Heart right ventricle (tissue), 16 donors: ENCODE measurements at regions not wholly inside any gene's neighbourhood (a gene's known extent, or its start where the extent isn't known, plus 50 kb on each side); places are given as distances from the start of the nearest gene placed in this dataset.

Source experiments
- ATAC-seq, 8 donors: fragments of 200-7000 bp; cut with Tn5 transposase; one replicate each; pipeline ENCODE4 v1.9.1; 2020; ENCODE audit warnings: mild to moderate bottlenecking in 8 of 8, moderate library complexity in 8 of 8, moderate number of reproducible peaks in 1 of 8
- DNase-seq, 2 donors: peaks; one replicate each; pipeline ENCODE4 v3.0.0-alpha.2; 2020
- H3K27ac ChIP-seq, 10 donors: fragments of 200-600 bp; sonication (generic) in 2 of 10; one replicate each; pipeline versions ENCODE4 v1.5.0 to v1.8.0; 2020 to 2022; ENCODE audit warnings: mild to moderate bottlenecking in 3 of 10
- H3K27me3 ChIP-seq, 7 donors: fragments of 200-600 bp; one replicate each; pipeline ENCODE4 v1.8.0; 2021 to 2022; ENCODE audit warnings: mild to moderate bottlenecking in 2 of 7
- H3K36me3 ChIP-seq, 9 donors: fragments of 200-600 bp; sonication (generic) in 1 of 9; one replicate each; pipeline versions ENCODE4 v1.5.0 to v1.8.0; 2020 to 2022; ENCODE audit warnings: mild to moderate bottlenecking in 2 of 9
- H3K4me1 ChIP-seq, 9 donors: fragments of 200-600 bp; sonication (generic) in 1 of 9; one replicate each; pipeline versions ENCODE4 v1.5.0 to v1.8.0; 2020 to 2022; ENCODE audit warnings: mild to moderate bottlenecking in 4 of 9
- H3K4me3 ChIP-seq, 10 donors: fragments of 200-600 bp; sonication (generic) in 2 of 10; one replicate each; pipeline versions ENCODE4 v1.5.0 to v1.8.0; 2020 to 2022; ENCODE audit warnings: mild to moderate bottlenecking in 7 of 10, moderate library complexity in 2 of 10
- H3K9me3 ChIP-seq, 11 donors: fragments of 200-600 bp in 10 of 11; sonication (generic) in 2 of 11; one replicate each; pipeline versions ENCODE4 v1.5.0 to v1.8.0; 2013 to 2022; ENCODE audit warnings: mild to moderate bottlenecking in 2 of 11, control low read depth in 1 of 11, moderate library complexity in 1 of 11
- WGBS, 2 donors: extraction: QIAGEN DNeasy Blood & Tissue Kit; methylation state at CpG; one replicate each; pipeline ENCODE4 v1.1.7; 2013; ENCODE audit warnings: inconsistent platforms in 1 of 2; 5-methylcytosine and 5-hydroxymethylcytosine counted together
- intact Hi-C, 10 donors: fragments of 100-400 bp; cut with DNase I; formaldehyde crosslinking; loops; one replicate each; pipeline versions ENCODE4 v1.11.1 to v1.14.2; 2022
- TF ChIP-seq, protein P1 (sequence below), 9 donors: fragments of 200-600 bp; sonication (generic) in 2 of 9; IDR thresholded peaks; one replicate each; pipeline versions ENCODE4 v1.5.0 to v1.8.0; 2021 to 2022; ENCODE audit warnings: antibody characterized with exemption in 9 of 9, mild to moderate bottlenecking in 5 of 9, moderate library complexity in 1 of 9
- donor health status: Arrhythmogenic right ventricular cardiomyopathy.
- donor health status: ischemic (EF 13 %, LVEDD 7.1; RV severe dilation, severe dysfunction).
- donor health status: healthy with polysubstance abuse.
- donor health status: DM: no; HTN: yes; CAD: no.
- donor health status: DM: no; HTN: no; CAD: no.
- donor health status: ischemic (EF 25% LVEDD 6.9; RV normal size, moderate dysfunction).
- donor health status: ischemic (EF 25% LVEDD 5.7; RV mildly dilated, moderate dysfunction).
- donor health status: healthy.
- donor health status: DM: yes; HTN: yes; CAD: no.
- donor health status: Ischemic cardiomyopathy.
- donor health status: ischemic (EF 35%, LVEDD 5.7; RV mildly dilated, moderate dysfunction).
- donor health status: nonischemic (EF 11% LVEDD 7.7; RV severe dilation, severe dysfunction).
- donor health status: DM: yes; HTN: yes; CAD: no.
- donor health status: PGD.
- donor health status: ischemic (EF 29% LVEDD 5.4; RV normal size, mild dysfunction).
- donor health status: nonischemic (EF 23%, LVEDD 6.1; RV moderate dilation, normal function).

DNA sequence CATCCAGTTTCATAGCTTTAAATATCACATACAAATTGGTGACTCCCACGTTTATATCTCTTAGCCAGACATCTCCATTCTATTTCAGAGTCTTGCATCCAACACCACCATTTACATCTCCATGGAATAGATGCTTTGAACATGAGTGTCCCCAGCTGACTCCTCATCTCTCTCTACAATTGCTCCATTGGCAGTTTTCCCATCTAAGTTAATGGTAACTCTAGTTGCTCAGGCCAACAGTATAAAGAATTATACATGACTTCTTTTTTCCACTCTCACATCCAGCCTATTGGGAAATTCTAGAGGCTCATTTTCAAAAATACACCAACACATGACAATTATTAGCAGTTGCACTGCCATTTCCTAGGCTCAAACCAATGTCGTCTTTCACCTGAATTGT lies 388.2 kb downstream of the STIM2 start:
- TF ChIP-seq, protein P1, sequence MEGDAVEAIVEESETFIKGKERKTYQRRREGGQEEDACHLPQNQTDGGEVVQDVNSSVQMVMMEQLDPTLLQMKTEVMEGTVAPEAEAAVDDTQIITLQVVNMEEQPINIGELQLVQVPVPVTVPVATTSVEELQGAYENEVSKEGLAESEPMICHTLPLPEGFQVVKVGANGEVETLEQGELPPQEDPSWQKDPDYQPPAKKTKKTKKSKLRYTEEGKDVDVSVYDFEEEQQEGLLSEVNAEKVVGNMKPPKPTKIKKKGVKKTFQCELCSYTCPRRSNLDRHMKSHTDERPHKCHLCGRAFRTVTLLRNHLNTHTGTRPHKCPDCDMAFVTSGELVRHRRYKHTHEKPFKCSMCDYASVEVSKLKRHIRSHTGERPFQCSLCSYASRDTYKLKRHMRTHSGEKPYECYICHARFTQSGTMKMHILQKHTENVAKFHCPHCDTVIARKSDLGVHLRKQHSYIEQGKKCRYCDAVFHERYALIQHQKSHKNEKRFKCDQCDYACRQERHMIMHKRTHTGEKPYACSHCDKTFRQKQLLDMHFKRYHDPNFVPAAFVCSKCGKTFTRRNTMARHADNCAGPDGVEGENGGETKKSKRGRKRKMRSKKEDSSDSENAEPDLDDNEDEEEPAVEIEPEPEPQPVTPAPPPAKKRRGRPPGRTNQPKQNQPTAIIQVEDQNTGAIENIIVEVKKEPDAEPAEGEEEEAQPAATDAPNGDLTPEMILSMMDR (IDR thresholded peaks at IDR 0.05) = no peak
- 58 to 60% methylated on average over 2 of the region's 2 CpGs for WGBS, 2 donors
- Histone ChIP-seq H3K4me1 (no peaks in the 10 kb centered on the region), H3K27ac (no peak overlapping the region), H3K9me3 (peaks cover 0 to 13% (median 0%) of the 10 kb centered on the region in 11 donors), H3K4me3 (no peak overlapping the region), H3K36me3 (no peaks in the 10 kb centered on the region), H3K27me3 (no peaks in the 10 kb centered on the region)
- no peak for DNase-seq
- ATAC-seq = peak in 5 of 8 donors; percentile 24 to 79 (median 55)
- intact Hi-C loops = no loop called here

DNA sequence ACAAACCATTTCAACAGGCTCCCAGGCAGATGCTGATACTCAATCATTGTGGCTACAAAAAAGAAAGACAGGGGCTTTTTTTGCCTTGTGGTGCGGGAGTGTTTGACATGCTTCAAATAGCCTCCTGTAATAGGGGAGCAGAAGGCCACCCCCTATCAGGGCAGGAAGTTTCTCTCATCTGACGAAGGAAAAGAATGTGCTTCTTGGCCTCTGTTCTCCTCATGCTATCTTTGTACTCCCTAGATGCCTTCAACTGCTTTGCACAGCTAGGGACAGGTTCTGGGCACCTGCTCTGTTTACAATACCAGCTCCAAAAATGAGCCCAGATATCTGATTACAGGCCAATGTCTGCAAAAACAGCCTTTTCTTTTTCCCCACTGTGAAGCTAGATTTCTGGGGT lies 391.1 kb downstream of the STIM2 start:
- Histone ChIP-seq H3K4me3 (no peak overlapping the region), H3K4me1 (no peaks in the 10 kb centered on the region), H3K36me3 (no peaks in the 10 kb centered on the region), H3K9me3 (peaks cover 0 to 13% (median 0%) of the 10 kb centered on the region in 11 donors), H3K27ac (no peak overlapping the region), H3K27me3 (no peaks in the 10 kb centered on the region)
- intact Hi-C loops = no loop called here
- peak in 3 of 8 donors; percentile 35 to 75 (median 70) for ATAC-seq
- TF ChIP-seq, protein P1 (IDR thresholded peaks at IDR 0.05) = no peak
- no peak for DNase-seq
- 15 to 18% methylated on average over 2 of the region's 2 CpGs for WGBS, 2 donors

DNA sequence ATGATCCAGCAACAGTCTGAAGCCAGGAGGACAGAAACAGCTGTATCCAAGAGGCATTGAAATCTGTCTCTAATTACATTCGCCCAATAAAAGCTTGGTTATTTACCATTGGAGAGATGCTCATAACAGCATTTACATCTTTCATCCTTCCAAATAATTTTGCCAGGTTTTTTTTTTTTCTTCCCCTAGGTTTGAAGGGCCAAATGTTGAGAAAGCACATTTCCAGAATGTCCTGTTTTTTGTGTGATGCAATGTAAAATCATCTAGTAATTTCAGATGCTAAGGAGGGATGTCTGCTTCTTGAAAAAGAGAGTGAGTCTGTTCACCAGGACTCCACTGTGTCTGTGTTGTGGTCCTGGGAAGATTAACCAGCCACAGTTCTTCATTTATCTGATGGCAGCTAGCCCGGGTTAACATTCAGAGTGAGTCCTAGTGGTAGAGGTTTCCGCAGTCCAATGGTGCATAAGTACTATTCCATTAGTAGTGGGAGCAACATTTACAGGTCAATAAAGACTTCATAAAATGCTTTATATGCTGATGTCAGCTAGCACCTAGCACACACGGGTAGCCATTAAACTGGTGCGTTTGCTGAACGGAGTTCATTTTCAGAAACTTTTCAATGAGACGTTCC lies 406.8 kb downstream of the STIM2 start:
- DNase-seq = no peak
- WGBS, 2 donors = 68 to 71% methylated on average over 7 of the region's 7 CpGs
- intact Hi-C loops = no loop called here
- H3K4me3 ChIP-seq = no peak overlapping the region
- no peak overlapping the region for H3K27ac ChIP-seq
- H3K36me3 ChIP-seq = no peaks in the 10 kb centered on the region
- H3K9me3 ChIP-seq = no peaks in the 10 kb centered on the region
- H3K4me1 ChIP-seq = no peaks in the 10 kb centered on the region
- no peaks in the 10 kb centered on the region for H3K27me3 ChIP-seq
- ATAC-seq = no peak
- TF ChIP-seq, protein P1 (IDR thresholded peaks at IDR 0.05) = no peak

DNA sequence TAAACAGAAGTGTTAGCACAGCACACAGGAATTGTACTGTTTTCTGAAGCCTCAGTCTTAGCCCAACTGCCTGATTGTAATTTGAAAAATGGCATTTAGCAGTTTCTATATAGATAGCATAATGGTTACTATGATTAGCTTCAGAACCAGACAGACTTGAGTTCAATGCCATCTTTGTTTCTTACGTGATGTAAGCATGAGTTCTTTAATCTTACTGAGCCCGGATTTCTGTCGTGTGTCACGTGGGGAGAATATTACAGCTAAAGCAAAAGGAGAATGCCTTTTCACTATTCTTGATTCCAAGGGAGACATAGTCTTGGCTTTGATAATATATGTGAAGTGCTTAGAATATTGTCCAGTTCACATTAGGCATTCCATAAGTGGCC lies 407.3 kb downstream of the STIM2 start:
- TF ChIP-seq, protein P1 (IDR thresholded peaks at IDR 0.05) = no peak
- DNase-seq = no peak

More for the DNA sequence above, 407.3 kb downstream of the STIM2 start:
- no peaks in the 10 kb centered on the region for H3K27me3 ChIP-seq
- no peaks in the 10 kb centered on the region for H3K4me1 ChIP-seq
- no peak for ATAC-seq
- 78 to 81% methylated on average over 4 of the region's 4 CpGs for WGBS, 2 donors
- no peak overlapping the region for H3K27ac ChIP-seq
- H3K36me3 ChIP-seq = no peaks in the 10 kb centered on the region
- H3K9me3 ChIP-seq = no peaks in the 10 kb centered on the region
- intact Hi-C loops = no loop called here
- H3K4me3 ChIP-seq = no peak overlapping the region
